ENCODE measurements at regions not wholly inside any gene's neighbourhood (a gene's known extent, or its start where the extent isn't known, plus 50 kb on each side); places are given as distances from the start of the nearest gene placed in this dataset.
A peak's percentile ranks its signal among the peaks of the same experiment; 100 is the strongest.
"Not testable (repeated sequence)": the region's sequence is repeated elsewhere in the genome, so short reads cannot be mapped to it uniquely, and the experiment has no call there.

GRCh38 chr5:72586788-72587530 lies 79.7 kb upstream of the ZNF366 start:
- no peak for DNase-seq

GRCh38 chr5:72584466-72584865 lies 77.3 kb upstream of the ZNF366 start:
- DNase-seq, result no peak

- not testable (repeated sequence) for DNase-seq
Measured at GRCh38 chr5:72579290-72579689, 72.1 kb upstream of the ZNF366 start.

- no peak for DNase-seq
Measured at GRCh38 chr5:72572236-72572765, 65.1 kb upstream of the ZNF366 start.

- no peak for DNase-seq
Measured at GRCh38 chr5:72569408-72569944, 62.3 kb upstream of the ZNF366 start.

- no peak for DNase-seq
Measured at GRCh38 chr5:72566746-72567145, 59.5 kb upstream of the ZNF366 start.

GRCh38 chr5:72565513-72566289 lies 58.5 kb upstream of the ZNF366 start:
- no peak for DNase-seq

- DNase-seq, result no peak
Measured at GRCh38 chr5:72562717-72563116, 55.5 kb upstream of the ZNF366 start.

GRCh38 chr5:72561148-72561972 lies 54.1 kb upstream of the ZNF366 start:
- DNase-seq, result no peak

GRCh38 chr5:72559866-72560766 lies 52.9 kb upstream of the ZNF366 start:
- DNase-seq, result no peak

- no peak for DNase-seq
Measured at GRCh38 chr5:72558383-72558782, 51.2 kb upstream of the ZNF366 start.

GRCh38 chr5:72558046-72558336 lies 50.8 kb upstream of the ZNF366 start:
- DNase-seq, result no peak

- DNase-seq, result peak; percentile 25
Measured at GRCh38 chr5:72557167-72558045, 50.2 kb upstream of the ZNF366 start.
